Kidney tubule cell (primary cell): ENCODE measurements at regions not wholly inside any gene's neighbourhood (a gene's known extent, or its start where the extent isn't known, plus 50 kb on each side); places are given as distances from the start of the nearest gene placed in this dataset.
A peak's percentile ranks its signal among the peaks of the same experiment; 100 is the strongest.

Experiments
- DNase-seq: peaks from one replicate; pipeline ENCODE4 v3.0.0-alpha.2; 2018; ENCODE audit warnings: low spot score

DNA sequence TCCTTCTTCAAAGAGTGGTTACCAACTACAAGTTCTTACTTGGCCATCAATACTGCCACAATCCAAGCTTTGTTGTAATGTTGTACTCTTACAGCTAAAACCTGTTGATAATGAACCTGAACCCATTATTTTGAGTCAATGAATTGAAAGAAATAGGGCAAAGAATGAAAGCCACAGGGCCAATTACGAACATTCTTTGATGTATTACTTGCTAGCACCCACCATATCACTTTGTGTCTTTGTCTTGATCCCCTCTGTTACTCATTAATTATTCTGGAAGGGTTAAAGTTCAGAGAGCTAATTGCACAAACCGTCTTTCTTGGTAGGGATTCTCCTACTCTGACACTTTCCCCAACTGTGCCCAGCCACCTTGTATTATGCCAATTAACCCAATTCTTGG is 53.2 kb upstream of the TFEC start:
- DNase-seq, result peak; percentile 9

DNA sequence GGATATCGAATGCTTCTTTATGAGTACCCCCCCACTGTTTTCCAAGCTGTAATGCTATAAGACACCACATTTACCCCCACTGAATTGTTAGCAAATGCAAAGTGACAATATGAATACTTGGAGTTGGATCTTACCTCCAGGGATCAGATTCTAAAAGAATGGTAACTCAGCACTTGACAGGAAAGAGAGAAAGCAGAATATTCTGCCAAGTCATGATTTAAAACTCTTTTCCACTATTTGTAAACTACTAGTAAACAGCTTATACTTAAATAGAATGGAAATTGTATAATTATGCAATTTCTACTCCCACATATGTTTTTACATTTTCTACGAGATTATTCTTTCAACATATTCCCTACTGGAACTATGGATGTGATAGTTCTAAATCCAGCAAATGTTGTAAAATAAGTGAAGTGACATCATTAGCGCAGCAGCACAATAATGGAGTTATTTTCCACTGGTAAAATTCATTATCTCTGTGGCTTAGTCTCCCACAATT is 56.0 kb upstream of the TFEC start:
- no peak for DNase-seq

DNA sequence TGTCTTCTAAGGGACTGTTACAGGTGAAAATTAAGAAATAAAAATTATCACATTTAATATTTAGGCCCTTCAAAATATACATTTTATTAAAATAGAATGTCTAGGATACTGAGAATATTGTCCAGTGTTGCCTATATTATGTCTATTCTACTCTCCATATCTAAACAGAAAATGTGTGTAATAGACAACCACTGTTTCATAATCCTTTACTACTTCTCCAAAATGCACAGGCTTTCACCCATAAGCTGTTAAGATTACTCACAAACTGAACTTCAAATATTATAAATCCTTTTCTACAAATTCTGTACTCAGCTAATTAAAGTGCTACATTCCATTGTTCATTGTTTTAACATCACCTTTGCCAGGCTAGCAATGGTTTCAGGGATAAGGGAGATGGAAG is 56.7 kb upstream of the TFEC start:
- DNase-seq, result no peak

DNA sequence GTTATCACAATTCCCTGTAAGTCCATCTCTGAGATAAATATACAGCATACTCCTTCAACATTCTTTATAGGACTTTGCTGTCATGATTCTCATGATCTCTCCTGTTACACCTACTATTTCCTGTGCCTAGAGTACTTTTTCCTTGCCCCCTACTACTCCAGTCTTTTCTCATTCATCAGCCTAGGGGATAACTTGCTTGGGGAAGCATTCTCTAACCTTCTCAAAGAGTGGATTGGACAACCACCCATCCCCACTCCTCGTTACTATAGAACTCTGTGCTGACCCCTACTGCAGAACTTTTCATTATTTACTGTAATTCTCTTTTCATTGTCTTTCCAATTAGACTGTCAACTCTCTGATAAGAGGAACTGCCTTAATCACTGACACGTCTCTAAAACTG is 57.4 kb upstream of the TFEC start:
- no peak for DNase-seq

DNA sequence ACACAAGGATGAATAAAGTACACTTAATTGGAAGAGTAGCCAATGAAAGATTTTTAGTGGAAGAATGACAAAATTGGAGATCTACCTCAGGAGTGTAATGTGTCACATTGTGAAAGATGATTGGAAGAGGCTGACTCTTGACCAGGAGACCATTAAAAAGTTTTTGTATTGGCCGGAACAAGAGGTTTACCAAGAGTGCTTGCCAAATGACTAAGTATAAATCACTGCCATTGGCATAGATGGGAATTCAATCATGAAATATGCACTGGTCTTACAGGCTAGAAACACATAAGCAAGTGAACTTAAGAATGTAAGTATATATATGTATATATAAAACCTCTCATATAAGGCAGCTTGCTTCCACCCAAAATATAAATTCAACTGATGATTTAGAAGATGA is 58.7 kb upstream of the TFEC start:
- no peak for DNase-seq

DNA sequence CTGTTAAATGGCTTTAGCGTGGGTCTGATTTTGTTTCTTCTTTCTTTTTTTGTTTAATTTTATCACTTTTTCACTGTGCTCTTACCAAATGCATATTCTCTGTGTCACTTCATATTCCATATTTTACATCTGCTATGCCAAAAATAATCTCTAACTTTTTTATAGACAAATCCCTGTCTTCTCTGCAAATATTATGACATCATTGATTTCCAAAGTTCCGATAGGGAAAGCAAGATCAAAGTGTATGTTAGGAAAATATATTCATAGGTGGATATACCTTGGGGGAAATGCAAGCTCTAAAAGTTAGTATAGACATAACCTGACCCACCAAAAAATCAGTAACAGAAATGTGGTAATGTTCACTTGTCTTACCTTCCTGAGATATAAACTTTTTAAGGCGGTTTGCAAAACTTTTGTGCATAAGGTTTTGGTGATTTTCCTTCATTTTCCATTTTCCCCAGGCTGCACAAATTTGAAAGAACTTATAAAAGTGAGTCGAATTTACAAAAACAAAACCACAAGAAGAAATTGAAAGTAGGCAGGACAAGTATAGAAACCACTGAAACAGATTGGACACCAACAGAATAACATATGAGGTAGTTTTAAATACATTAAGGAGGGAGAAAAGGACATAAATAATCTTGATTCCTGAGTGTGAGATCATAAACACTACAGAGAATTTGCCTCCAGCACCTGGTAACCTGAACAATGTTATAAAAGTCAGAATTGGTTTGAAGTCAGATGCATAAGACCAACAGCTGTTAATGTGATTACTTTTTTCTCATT is 63.1 kb upstream of the TFEC start:
- DNase-seq, result no peak

DNA sequence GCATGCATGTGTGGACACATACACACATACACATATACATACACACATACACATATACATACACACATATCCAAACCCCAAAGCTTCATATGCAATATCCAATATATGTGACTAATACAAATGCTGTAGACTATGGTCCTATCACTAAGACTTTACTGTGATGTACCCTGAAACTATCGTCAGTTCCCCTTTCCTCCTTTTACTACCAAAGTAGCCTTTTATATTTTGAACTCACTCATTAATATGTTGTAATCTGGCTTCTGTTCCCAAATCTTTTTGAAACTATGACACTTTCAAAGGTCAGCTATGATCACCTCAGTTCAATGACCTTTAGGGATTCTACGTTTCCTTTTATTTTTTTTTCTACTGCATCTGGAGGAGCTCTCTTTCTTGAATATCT is 64.8 kb upstream of the TFEC start:
- DNase-seq, result no peak

DNA sequence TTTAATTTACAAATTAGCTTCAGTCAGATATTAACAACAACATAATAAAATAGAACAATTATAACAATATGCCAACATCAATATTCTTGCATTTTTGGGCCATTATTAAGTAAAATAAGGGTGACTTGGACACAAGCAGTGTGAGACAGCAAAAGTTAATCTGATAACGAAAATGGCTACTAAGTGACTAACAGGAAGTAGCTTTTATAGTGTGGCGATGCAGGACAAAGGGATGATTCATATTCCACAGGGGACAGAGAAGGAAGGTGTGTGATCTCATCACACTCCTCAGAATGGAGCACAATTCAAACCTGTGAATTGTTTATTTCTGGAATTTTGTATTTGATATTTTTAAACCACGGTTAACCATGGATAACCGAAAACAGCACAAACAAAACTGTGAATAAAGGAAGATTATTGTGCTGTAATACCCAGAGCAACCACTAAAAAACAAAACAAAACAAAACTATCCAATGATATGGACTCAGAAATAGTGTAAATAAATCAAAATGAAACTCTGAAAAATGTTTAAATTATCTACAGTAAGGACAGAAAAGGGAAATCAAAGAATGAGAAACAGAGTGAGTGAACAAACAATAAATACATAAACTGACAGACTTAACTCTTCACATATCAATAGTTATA is 66.9 kb upstream of the TFEC start:
- DNase-seq, result peak; percentile 93

DNA sequence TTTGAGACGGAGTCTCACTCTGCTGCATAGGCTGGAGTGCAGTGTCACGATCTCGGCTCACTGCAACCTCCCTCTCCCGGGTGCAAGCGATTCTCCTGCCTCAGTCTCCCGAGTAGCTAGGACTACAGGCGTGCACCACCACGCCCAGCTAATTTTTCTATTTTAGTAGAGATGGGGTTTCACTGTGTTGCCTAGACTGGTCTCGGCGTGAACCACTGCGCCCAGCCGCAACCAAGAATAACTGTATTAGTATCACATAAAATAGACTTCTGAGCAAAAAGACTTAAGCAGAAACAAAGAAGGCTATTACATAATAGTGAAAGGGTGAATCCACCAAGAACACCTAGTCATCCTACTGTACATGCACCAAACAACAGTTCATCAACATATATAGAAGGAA is 67.6 kb upstream of the TFEC start:
- DNase-seq, result no peak

DNA sequence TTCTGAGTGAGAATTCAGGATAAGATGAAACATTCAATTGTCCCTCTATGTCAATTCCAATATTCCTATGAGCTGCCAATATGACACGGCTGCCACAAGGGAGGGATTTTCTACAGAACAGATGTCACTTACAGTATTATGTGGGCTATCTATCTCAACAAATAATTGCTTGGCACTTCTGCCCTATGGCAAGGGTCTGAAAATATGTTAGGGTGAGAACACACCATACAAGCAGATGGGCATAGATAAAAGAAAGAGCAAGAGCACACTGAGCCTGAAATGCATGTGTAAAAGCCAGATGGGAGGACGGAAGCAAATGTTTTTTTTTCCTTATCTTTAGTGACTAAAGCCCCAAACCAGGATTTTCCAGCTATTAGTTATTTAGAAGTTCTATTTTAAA is 70.1 kb upstream of the TFEC start:
- no peak for DNase-seq

DNA sequence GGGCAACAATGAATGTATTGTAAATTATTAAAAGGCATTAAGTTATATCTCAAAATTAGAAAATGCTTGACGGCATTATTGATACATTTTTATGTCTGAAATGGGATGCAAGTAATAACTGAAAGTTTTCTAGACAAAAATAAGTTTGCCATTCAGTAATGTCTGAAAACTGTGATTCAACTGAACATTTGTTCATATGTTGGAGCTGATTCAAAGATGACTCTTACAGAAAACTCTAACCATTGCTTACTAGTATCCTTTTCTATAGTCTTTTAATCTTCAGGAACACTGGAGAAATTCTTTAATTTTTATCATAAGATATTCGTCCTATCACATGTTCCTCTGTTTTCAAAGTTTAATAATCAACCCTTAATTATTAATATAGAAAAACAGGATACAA is 71.1 kb upstream of the TFEC start:
- DNase-seq, result peak; percentile 8

DNA sequence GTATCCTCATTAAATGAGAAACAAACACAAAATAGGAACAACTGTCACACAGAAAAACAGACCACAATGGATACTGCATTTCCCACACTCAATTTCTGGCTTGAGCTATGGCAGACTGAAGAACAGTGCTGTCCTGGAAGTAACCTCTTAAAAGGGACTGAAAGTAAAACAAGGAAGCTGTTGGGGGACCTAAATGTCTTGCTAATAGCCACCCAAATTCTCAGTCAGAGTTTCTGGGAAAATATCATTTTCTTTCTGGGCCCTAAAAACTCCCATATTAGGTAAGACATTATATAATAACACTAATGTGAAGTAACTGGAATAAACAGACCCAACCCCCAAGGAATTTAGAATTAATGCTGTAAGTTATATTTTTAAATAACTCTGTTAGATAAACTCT is 80.9 kb upstream of the TFEC start:
- no peak for DNase-seq

DNA sequence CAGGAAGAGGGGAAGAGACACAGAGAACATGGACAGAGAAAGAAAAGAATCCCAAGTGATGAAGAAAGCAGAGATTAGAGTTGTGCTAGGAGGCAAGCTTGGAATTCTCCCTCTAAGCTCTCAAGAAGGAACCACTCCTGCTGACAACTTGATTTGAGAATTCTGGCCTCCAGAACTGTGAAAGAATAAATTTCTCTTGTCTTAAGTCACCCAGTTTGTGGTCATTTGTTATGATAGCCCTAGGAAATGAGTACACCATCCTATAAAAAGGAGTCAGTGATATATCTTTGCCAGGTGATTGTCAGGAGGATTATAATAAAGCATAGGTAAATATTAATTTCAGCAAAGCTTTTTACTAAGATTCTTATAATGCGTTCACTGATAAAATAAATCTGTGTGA is 82.7 kb upstream of the TFEC start:
- peak; percentile 30 for DNase-seq

DNA sequence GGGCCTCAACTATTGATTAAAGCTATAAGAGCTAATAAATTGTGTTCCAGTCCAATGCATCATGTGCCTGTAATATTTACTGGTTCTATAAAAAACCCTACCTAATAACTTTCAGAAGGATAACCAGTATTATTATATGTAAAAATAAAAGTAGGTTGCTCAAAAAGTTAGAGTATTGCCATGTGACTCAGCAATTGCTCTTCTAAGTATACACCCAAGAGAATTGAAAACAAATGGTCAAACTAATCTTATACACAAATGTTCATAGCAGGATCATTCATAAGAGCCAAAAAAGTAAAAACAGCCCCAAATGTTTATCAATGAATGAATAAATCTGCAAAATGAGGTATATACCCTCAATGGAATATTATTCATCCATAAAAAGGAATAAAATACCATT is 89.5 kb upstream of the TES start:
- DNase-seq, result no peak

DNA sequence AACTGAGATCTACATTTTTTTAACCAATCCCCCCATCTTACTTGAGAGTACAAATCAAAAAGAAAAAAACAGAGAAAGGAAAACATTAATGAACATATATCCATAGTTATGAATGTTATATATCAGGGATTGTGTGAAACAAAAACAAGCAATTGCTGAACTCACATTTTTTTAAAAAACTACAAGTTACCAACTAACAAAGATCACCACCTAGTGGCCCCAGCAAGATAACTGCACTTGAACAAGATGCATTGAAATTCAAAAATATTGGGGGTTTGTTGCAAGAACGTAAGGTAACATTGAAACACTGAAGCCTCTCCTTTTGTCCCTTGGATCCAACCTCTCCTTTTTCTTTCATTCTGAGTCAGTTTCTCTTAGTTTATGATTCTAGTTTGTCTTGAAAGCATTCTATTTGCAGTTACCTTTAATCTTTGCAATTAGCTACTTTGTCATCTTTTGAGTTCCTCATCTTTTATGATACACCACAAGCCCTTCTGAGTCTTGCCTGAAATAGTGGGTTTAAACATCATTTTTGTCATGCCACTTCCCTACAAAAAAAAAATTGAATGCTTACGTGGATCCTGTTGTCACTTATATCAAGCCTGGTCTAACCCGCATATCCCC is 87.3 kb upstream of the TES start:
- DNase-seq, result peak; percentile 54

DNA sequence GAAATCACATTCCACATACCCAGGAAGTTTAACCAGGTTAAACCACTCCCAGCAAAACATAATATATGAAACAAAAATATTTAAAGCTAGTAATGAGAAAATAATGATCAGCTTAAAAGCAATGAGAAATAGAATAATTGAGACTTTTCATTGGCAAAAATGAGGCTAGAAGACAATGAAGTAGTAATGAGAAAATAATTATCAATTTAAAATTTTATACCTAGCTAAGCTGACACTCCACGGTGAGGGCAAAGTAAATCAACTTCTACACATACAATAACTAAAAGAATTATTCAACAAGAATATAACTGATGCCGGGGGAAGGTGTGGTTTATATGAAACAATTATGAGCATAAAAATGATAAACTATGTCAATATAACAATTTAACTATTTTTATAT is 82.2 kb upstream of the TES start:
- DNase-seq, result no peak

DNA sequence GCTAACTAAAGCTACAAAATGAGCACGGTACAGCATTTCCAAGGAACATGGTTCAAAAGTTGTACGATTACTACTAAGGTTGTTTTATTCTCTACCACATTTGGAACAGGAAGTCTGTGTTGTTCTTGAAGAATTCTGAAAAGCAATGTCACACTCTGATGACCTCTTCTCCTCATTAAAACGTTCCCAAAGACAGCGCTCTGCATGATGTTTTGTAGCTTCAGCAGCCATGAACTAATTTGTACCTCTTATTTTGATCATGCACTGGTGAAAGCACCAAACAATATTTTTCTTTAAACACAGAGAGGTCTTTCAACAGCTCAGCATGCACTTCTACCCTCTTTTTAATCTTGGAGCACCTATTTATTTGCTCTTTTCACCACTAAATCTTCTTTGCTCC is 75.0 kb upstream of the TES start:
- DNase-seq, result no peak

DNA sequence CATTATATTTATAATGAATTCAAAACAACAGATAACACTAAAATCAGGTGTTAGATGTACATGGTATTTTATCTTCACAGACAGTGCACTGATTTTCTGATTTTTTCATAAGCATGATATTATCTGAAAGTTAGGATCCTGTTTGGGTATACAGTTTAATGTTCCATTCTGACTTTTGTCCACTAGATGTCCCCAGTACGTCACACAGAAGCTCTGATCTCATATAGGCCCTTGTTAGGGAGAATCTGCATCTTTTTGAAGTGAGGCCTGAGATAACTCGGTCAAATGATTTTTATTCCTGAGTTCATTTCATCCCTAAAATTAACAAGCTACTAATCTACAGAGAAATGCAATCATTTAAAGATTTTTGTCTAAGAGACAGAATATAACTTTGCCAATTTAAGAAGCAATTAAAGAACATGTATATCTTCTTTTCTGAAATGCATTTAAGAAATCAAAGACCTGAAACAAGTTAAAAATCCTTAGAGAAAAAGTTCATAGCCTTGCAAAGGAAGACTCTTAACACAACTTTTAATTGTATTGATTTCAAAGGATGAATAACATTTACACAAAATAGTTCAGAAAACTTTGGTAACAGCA is 72.0 kb upstream of the TES start:
- peak; percentile 69 for DNase-seq

DNA sequence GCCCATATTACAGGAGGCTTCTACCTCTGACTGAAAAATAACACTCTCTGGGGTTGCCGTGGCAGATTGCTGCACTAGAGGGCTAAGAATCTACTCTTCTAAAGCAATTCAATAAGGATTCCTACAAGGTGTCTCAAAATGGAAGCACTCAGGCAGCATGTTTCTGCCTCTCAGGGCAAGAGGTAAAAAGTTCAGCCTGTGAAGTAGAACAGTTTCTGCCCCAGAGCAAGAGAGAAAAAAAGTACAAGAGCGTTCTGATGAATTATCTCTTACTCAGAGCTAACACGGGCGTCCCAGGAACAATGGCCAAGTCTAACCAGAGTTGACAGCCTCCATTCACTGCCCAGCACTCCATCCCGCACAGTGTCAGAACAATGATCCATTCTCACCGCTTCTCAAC is 71.3 kb upstream of the TES start:
- no peak for DNase-seq

DNA sequence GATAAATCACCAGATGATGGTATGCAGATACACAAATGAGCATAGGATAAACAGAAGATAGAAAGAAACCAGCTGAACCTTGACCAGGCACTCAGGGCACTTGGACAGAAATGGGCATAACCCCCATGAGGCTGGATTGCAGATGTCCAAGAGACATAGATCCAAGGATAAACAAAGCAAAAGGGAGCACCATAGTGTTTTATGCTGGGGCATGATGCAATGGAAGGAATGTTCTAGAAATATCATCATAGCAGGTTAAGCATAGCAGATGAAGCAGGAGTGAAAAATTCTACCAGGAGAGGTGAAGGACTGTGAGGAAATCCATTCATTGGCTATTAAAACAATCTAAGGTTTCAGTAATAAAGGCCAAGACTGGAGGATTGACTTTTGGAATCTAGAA is 70.5 kb upstream of the TES start:
- no peak for DNase-seq

DNA sequence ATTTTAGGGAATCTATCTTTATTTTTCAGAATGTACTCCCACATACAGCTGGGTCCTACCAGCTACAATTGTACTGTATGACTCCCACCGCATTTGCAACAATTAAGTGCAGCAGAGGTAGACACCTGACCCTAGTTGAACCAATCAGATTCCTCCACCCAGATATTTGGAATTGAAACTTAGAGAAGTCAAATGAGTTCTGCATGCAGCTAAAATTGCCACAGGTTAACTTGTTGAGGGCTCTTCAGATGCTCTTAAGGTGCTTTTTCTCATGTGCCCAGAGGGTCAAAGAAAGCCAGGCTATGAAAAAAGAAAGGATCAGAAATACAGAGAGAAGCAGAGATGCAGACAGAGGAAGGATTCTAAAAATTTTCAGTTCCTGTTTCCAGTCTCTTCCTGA is 68.0 kb upstream of the TES start:
- DNase-seq, result no peak

DNA sequence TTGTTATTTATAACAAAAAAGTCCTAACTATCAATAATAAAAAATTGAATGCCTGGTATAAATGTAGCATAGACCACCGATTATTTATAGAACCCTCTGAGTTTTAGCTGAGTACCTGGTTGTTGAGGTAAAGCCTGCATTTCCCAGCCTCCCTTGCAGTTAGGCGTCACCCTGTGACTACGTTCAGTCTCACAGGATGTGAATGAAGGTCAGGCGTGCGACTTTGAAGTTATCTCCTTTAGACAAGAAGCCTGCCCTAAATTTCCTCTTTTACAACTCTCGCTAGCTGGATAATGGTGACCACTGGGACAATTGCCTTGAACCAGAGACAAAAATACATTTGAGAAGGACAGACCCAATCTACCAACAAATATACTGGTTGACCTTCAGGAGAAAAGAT is 67.5 kb upstream of the TES start:
- no peak for DNase-seq

DNA sequence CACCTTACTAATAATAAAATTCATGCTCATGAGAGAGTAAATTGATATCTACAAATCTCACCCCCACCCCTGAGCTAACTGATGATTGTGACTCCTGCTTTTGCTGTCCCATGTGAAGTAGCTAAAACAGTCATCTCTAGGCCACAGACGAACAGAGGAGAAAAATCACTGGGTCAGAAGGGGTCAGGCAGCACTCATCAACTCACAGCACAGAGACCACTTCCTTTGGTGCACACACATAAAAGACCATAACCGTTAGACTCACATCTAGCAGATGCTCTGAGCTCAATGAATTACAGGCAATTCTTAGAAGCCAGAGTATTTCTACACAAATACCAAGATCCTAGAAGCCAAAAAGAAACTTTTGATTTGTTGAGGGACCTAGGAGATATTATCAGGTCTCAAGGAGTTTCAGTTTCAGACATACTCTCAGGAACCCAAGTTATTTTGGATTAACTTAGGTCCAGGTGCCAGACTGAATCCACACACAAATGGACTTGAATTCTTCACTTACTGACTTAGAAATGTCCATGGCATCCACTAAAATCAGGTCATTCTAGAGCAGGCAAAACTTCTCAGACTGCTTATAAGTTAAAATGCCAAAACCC is 65.0 kb upstream of the TES start:
- DNase-seq, result no peak
